IPS-NIHi7 (cell line): ENCODE measurements at regions not wholly inside any gene's neighbourhood (a gene's known extent, or its start where the extent isn't known, plus 50 kb on each side); places are given as distances from the start of the nearest gene placed in this dataset.
"Not testable (repeated sequence)": the region's sequence is repeated elsewhere in the genome, so short reads cannot be mapped to it uniquely, and the experiment has no call there.

Source experiments
- DNase-seq: peaks from one replicate; pipeline ENCODE4 v3.0.0; 2012; ENCODE audit warnings: mixed read lengths; ENCODE audit errors: extremely low spot score

GRCh38 chr5:82894716-82895115 lies 182.5 kb downstream of the TMEM167A start:
- DNase-seq = no peak

GRCh38 chr5:82889088-82889487 lies 188.1 kb downstream of the TMEM167A start:
- no peak for DNase-seq

GRCh38 chr5:82886911-82887310 lies 190.3 kb downstream of the TMEM167A start:
- DNase-seq = no peak

- no peak for DNase-seq
These were observed 191.4 kb downstream of the TMEM167A start for GRCh38 chr5:82885627-82886389.

- no peak for DNase-seq
These were observed 192.2 kb downstream of the TMEM167A start for GRCh38 chr5:82884821-82885471.

- no peak for DNase-seq
These were observed 194.9 kb downstream of the TMEM167A start for GRCh38 chr5:82882316-82882715.

GRCh38 chr5:82881571-82882174 lies 195.5 kb downstream of the TMEM167A start:
- no peak for DNase-seq

GRCh38 chr5:82879089-82879488 lies 198.1 kb downstream of the TMEM167A start:
- DNase-seq = no peak

- DNase-seq = no peak
These were observed 203.7 kb downstream of the TMEM167A start for GRCh38 chr5:82873452-82873851.

GRCh38 chr5:82872321-82873288 lies 204.6 kb downstream of the TMEM167A start:
- not testable (repeated sequence) for DNase-seq

GRCh38 chr5:82865625-82866024 lies 211.6 kb downstream of the TMEM167A start:
- no peak for DNase-seq

GRCh38 chr5:82863266-82863665 lies 213.9 kb downstream of the TMEM167A start:
- DNase-seq = no peak

GRCh38 chr5:82862711-82863110 lies 214.5 kb downstream of the TMEM167A start:
- DNase-seq = no peak

- DNase-seq = no peak
These were observed 214.9 kb downstream of the TMEM167A start for GRCh38 chr5:82862261-82862660.

GRCh38 chr5:82861701-82862100 lies 215.5 kb downstream of the TMEM167A start:
- DNase-seq = no peak

GRCh38 chr5:82859451-82860140 lies 217.6 kb downstream of the TMEM167A start:
- peak; percentile 37 for DNase-seq

GRCh38 chr5:82858151-82859025 lies 218.8 kb downstream of the TMEM167A start:
- DNase-seq = no peak

GRCh38 chr5:82855893-82856550 lies 221.2 kb downstream of the TMEM167A start:
- DNase-seq = no peak

GRCh38 chr5:82854956-82855355 lies 222.2 kb downstream of the TMEM167A start:
- DNase-seq = no peak

- DNase-seq = no peak
These were observed 225.7 kb downstream of the TMEM167A start for GRCh38 chr5:82851471-82851870.
